ENCODE measurements at regions not wholly inside any gene's neighbourhood (a gene's known extent, or its start where the extent isn't known, plus 50 kb on each side); places are given as distances from the start of the nearest gene placed in this dataset.

GRCh38 chrX:36575670-36576069, 432.5 kb upstream of the FAM47C start:
- TF ChIP-seq EZH2phosphoT487 (IDR thresholded peaks at IDR 0.05; ENCODE audit: low read depth, severe bottlenecking, unreplicated experiment) (no peak), EZH2 (IDR thresholded peaks at IDR 0.05; ENCODE audit: borderline replicate concordance) (no peak), CTCF (IDR thresholded peaks at IDR 0.05; ENCODE audit: poor library complexity) (no peak)
- no peaks in the 10 kb centered on the region for H3K79me2 ChIP-seq
- H3K4me2 ChIP-seq, result no peak overlapping the region
- 74% methylated on average over 3 of the region's 3 CpGs for WGBS (ENCODE audit: low lambda C conversion rate, missing lambda C conversion rate)
- no peak overlapping the region for H2AFZ ChIP-seq
- no peak overlapping the region for H3K27ac ChIP-seq
- H3K36me3 ChIP-seq (replicated peaks; ENCODE audit: insufficient read depth, low read depth), result no peaks in the 10 kb centered on the region
- H3K4me1 ChIP-seq (ENCODE audit: insufficient read depth), result no peaks in the 10 kb centered on the region
- no peaks in the 10 kb centered on the region for H3K9me3 ChIP-seq (ENCODE audit: low read depth)
- no peak overlapping the region for H3K4me3 ChIP-seq
- no peaks in the 10 kb centered on the region for H3K27me3 ChIP-seq
- no peaks in the 10 kb centered on the region for H3K9me2 ChIP-seq (replicated peaks; ENCODE audit: insufficient read depth)
- H4K20me1 ChIP-seq (ENCODE audit: insufficient read depth, poor library complexity, severe bottlenecking), result no peaks in the 10 kb centered on the region
- DNase-seq (ENCODE audit: low spot score), result no peak

GRCh38 chrX:36577006-36577405, 431.2 kb upstream of the FAM47C start:
- H3K4me3 ChIP-seq, result no peak overlapping the region
- TF ChIP-seq CTCF (IDR thresholded peaks at IDR 0.05; ENCODE audit: poor library complexity) (no peak), EZH2phosphoT487 (IDR thresholded peaks at IDR 0.05; ENCODE audit: low read depth, severe bottlenecking, unreplicated experiment) (no peak), EZH2 (IDR thresholded peaks at IDR 0.05; ENCODE audit: borderline replicate concordance) (no peak)
- no peaks in the 10 kb centered on the region for H3K79me2 ChIP-seq
- H4K20me1 ChIP-seq (ENCODE audit: insufficient read depth, poor library complexity, severe bottlenecking), result no peaks in the 10 kb centered on the region
- no peak overlapping the region for H2AFZ ChIP-seq
- no peak overlapping the region for H3K27ac ChIP-seq
- DNase-seq (ENCODE audit: low spot score), result no peak
- H3K4me1 ChIP-seq (ENCODE audit: insufficient read depth), result no peaks in the 10 kb centered on the region
- no peak overlapping the region for H3K4me2 ChIP-seq
- H3K9me3 ChIP-seq (ENCODE audit: low read depth), result no peaks in the 10 kb centered on the region
- 71% methylated on average over 2 of the region's 2 CpGs for WGBS (ENCODE audit: low lambda C conversion rate, missing lambda C conversion rate)
- H3K27me3 ChIP-seq, result no peaks in the 10 kb centered on the region
- no peaks in the 10 kb centered on the region for H3K9me2 ChIP-seq (replicated peaks; ENCODE audit: insufficient read depth)
- no peaks in the 10 kb centered on the region for H3K36me3 ChIP-seq (replicated peaks; ENCODE audit: insufficient read depth, low read depth)

DNA sequence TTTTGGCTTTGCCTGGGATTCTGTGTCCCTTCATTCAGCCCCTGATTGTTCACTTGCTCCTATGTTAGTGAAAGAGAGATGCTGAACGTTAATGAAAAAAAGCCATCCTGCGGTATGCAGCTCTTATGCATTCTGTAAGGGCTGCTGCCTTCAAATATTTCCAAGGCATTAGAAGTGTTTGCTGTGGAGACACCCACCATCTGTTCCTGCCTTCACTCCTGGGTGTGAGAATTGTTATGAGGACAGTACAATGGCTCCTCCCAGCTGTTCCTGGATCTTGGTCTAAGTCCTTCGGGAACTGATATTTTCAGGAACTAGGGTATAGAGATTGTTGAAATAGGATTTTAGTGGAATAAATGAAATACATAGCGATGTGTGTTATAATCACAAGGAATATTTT, 427.1 kb upstream of the FAM47C start:
- no peaks in the 10 kb centered on the region for H3K4me1 ChIP-seq (ENCODE audit: insufficient read depth)
- H3K27me3 ChIP-seq, result no peaks in the 10 kb centered on the region
- H3K4me2 ChIP-seq, result no peak overlapping the region
- no peak overlapping the region for H3K4me3 ChIP-seq
- no peak overlapping the region for H2AFZ ChIP-seq
- no peak for DNase-seq (ENCODE audit: low spot score)
- 77% methylated on average over 4 of the region's 4 CpGs for WGBS (ENCODE audit: low lambda C conversion rate, missing lambda C conversion rate)
- TF ChIP-seq EZH2 (IDR thresholded peaks at IDR 0.05; ENCODE audit: borderline replicate concordance) (no peak), CTCF (IDR thresholded peaks at IDR 0.05; ENCODE audit: poor library complexity) (no peak), EZH2phosphoT487 (IDR thresholded peaks at IDR 0.05; ENCODE audit: low read depth, severe bottlenecking, unreplicated experiment) (no peak)
- H3K9me2 ChIP-seq (replicated peaks; ENCODE audit: insufficient read depth), result no peaks in the 10 kb centered on the region
- no peaks in the 10 kb centered on the region for H3K79me2 ChIP-seq
- H3K36me3 ChIP-seq (replicated peaks; ENCODE audit: insufficient read depth, low read depth), result no peaks in the 10 kb centered on the region
- H4K20me1 ChIP-seq (ENCODE audit: insufficient read depth, poor library complexity, severe bottlenecking), result no peaks in the 10 kb centered on the region
- peaks cover 6% of the 10 kb centered on the region for H3K9me3 ChIP-seq (ENCODE audit: low read depth)
- H3K27ac ChIP-seq, result no peak overlapping the region

- Histone ChIP-seq H3K4me2 (no peak overlapping the region), H3K27me3 (no peaks in the 10 kb centered on the region), H3K4me1 (ENCODE audit: insufficient read depth) (no peaks in the 10 kb centered on the region), H4K20me1 (ENCODE audit: insufficient read depth, poor library complexity, severe bottlenecking) (no peaks in the 10 kb centered on the region), H3K79me2 (no peaks in the 10 kb centered on the region), H3K9me3 (ENCODE audit: low read depth) (peaks cover 6% of the 10 kb centered on the region), H3K36me3 (replicated peaks; ENCODE audit: insufficient read depth, low read depth) (no peaks in the 10 kb centered on the region), H3K9me2 (replicated peaks; ENCODE audit: insufficient read depth) (no peaks in the 10 kb centered on the region), H3K27ac (no peak overlapping the region), H2AFZ (no peak overlapping the region), H3K4me3 (no peak overlapping the region)
- 90% methylated on average over 6 of the region's 6 CpGs for WGBS (ENCODE audit: low lambda C conversion rate, missing lambda C conversion rate)
- TF ChIP-seq EZH2phosphoT487 (IDR thresholded peaks at IDR 0.05; ENCODE audit: low read depth, severe bottlenecking, unreplicated experiment) (no peak), EZH2 (IDR thresholded peaks at IDR 0.05; ENCODE audit: borderline replicate concordance) (no peak), CTCF (IDR thresholded peaks at IDR 0.05; ENCODE audit: poor library complexity) (no peak)
- DNase-seq (ENCODE audit: low spot score), result no peak
These were observed 424.5 kb upstream of the FAM47C start for GRCh38 chrX:36583674-36584073.
